HEK293 (cell line): ENCODE measurements at regions not wholly inside any gene's neighbourhood (a gene's known extent, or its start where the extent isn't known, plus 50 kb on each side); places are given as distances from the start of the nearest gene placed in this dataset.
"Not testable (repeated sequence)": the region's sequence is repeated elsewhere in the genome, so short reads cannot be mapped to it uniquely, and the experiment has no call there.

ENCODE experiments used
- ZBTB7A ChIP-seq: fragments of 450-650 bp; formaldehyde crosslinking; IDR thresholded peaks from 2 replicates; pipeline ENCODE4 v1.5.1; 2016; ENCODE audit warnings: low read depth, missing biosample characterization, missing genetic modification characterization
- ZNF133 ChIP-seq: fragments of 450-650 bp; formaldehyde crosslinking; IDR thresholded peaks from 2 replicates; pipeline ENCODE4 v1.5.1; 2016; ENCODE audit warnings: missing biosample characterization, missing genetic modification characterization
- ZNF501 ChIP-seq: fragments of 450-650 bp; formaldehyde crosslinking; IDR thresholded peaks from 2 replicates; pipeline ENCODE4 v1.5.1; 2016; ENCODE audit warnings: missing biosample characterization, missing genetic modification characterization
- TF ChIP-seq, protein P1 (sequence below): fragments of 450-650 bp; formaldehyde crosslinking; IDR thresholded peaks from 2 replicates; pipeline ENCODE4 v1.5.1; 2016; ENCODE audit warnings: missing biosample characterization, missing genetic modification characterization

DNA sequence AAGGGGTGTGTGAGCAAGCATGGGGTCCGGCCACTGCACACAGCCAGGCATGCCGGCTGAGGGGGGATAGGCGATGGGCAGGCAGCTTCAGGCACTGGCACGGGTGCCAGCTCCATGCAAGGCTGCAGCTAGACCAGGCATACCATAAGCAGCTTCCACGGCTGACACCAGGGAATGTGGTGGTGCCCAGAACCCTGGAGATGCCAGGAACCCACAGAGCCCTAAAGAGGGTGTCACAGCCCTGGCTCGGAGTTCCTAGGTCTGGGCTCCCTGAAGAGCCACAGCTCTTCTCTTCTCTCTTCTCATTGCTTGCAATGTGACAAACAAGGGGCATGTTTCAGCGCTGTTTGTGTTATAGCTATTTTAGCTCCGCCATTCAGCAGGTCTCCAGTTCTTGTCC is 442.5 kb downstream of the SPATA31A1 start:
- TF ChIP-seq ZNF501, ZNF133, ZBTB7A (tag by site-specific recombination): not testable (repeated sequence)
- TF ChIP-seq, protein P1, sequence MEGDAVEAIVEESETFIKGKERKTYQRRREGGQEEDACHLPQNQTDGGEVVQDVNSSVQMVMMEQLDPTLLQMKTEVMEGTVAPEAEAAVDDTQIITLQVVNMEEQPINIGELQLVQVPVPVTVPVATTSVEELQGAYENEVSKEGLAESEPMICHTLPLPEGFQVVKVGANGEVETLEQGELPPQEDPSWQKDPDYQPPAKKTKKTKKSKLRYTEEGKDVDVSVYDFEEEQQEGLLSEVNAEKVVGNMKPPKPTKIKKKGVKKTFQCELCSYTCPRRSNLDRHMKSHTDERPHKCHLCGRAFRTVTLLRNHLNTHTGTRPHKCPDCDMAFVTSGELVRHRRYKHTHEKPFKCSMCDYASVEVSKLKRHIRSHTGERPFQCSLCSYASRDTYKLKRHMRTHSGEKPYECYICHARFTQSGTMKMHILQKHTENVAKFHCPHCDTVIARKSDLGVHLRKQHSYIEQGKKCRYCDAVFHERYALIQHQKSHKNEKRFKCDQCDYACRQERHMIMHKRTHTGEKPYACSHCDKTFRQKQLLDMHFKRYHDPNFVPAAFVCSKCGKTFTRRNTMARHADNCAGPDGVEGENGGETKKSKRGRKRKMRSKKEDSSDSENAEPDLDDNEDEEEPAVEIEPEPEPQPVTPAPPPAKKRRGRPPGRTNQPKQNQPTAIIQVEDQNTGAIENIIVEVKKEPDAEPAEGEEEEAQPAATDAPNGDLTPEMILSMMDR = not testable (repeated sequence)
